ENCODE measurements at regions not wholly inside any gene's neighbourhood (a gene's known extent, or its start where the extent isn't known, plus 50 kb on each side); places are given as distances from the start of the nearest gene placed in this dataset.

DNA sequence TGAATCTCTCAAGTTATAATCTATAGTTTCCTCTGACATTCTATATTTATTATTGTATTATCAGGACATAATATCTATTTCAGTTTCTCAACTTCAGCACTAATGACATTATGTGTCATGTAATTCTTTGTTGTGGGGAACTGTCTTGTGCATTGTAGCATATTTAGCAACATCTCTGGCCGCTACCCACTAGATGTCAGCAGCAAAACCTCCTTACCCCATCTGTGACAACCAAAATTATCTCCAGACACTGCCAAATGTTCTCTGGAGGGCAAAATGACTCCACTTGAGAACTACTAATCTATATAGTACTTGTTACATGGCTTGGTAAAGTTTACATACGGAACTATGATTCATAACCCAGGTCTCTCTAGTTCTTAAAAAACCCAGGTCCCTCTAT, 110.2 kb downstream of the RASSF9 start:
- Histone ChIP-seq H2AFZ (ENCODE audit: low read length) (no peak overlapping the region), H3K79me2 (ENCODE audit: insufficient read depth, low read length) (no peaks in the 10 kb centered on the region), H3K4me2 (ENCODE audit: low read depth, low read length, poor library complexity, severe bottlenecking) (no peak overlapping the region), H3K9ac (ENCODE audit: low read depth, low read length, poor library complexity, severe bottlenecking) (no peak overlapping the region), H4K20me1 (ENCODE audit: insufficient read depth, low read length, poor library complexity, severe bottlenecking) (no peaks in the 10 kb centered on the region), H3K4me1 (ENCODE audit: insufficient read depth, low read length, poor library complexity, severe bottlenecking) (peaks cover 14% of the 10 kb centered on the region), H3K9me2 (replicated peaks; ENCODE audit: low read depth, low read length) (no peaks in the 10 kb centered on the region), H3F3A (ENCODE audit: low read depth) (no peaks in the 10 kb centered on the region), H3K9me3 (ENCODE audit: insufficient read depth, low read depth, low read length) (no peaks in the 10 kb centered on the region), H3K27me3 (ENCODE audit: insufficient read depth, low read length, poor library complexity, severe bottlenecking) (no peaks in the 10 kb centered on the region), H3K4me3 (ENCODE audit: low read length, poor library complexity, severe bottlenecking) (no peak overlapping the region), H3K36me3 (ENCODE audit: insufficient read depth, low read length) (no peaks in the 10 kb centered on the region)
- no peak for TF ChIP-seq EZH2phosphoT487 (IDR thresholded peaks at IDR 0.05; ENCODE audit: borderline replicate concordance)
- TF ChIP-seq, protein P1, sequence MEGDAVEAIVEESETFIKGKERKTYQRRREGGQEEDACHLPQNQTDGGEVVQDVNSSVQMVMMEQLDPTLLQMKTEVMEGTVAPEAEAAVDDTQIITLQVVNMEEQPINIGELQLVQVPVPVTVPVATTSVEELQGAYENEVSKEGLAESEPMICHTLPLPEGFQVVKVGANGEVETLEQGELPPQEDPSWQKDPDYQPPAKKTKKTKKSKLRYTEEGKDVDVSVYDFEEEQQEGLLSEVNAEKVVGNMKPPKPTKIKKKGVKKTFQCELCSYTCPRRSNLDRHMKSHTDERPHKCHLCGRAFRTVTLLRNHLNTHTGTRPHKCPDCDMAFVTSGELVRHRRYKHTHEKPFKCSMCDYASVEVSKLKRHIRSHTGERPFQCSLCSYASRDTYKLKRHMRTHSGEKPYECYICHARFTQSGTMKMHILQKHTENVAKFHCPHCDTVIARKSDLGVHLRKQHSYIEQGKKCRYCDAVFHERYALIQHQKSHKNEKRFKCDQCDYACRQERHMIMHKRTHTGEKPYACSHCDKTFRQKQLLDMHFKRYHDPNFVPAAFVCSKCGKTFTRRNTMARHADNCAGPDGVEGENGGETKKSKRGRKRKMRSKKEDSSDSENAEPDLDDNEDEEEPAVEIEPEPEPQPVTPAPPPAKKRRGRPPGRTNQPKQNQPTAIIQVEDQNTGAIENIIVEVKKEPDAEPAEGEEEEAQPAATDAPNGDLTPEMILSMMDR (conservative IDR thresholded peaks at IDR 0.05; ENCODE audit: low read length), result peak; percentile 49

DNA sequence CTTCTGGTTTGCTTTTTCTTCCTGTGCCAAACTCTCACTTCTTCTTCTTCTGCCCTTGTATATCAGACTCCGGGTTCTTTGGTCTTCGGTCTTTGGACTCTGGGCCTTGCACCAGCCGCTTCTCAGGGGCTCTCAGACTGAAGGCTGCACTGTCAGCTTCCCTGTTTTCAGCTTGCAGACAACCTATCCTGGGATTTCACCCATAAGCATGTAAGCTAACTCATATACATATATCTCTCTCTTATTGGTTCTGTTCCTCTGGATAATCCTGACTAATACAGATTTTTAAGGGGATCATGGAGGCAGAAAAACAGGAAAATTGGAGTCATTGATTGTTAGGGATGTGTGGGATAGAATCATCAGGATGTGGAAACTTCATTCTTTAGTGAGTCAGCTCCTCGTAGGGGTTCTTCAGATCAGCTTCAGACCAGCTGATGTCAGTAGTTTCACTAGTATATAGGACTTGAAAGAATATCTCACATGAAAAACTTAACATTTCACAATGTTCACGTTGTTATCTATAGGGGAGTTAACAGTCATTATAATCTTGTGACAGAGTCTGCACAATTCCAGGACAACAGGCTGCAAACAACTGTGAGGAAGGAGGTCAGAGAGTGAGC, 102.9 kb downstream of the RASSF9 start:
- H3K36me3 ChIP-seq (ENCODE audit: insufficient read depth, low read length), result no peaks in the 10 kb centered on the region
- no peaks in the 10 kb centered on the region for H3K9me2 ChIP-seq (replicated peaks; ENCODE audit: low read depth, low read length)
- no peaks in the 10 kb centered on the region for H3K9me3 ChIP-seq (ENCODE audit: insufficient read depth, low read depth, low read length)
- no peaks in the 10 kb centered on the region for H3F3A ChIP-seq (ENCODE audit: low read depth)
- H3K4me2 ChIP-seq (ENCODE audit: low read depth, low read length, poor library complexity, severe bottlenecking), result no peak overlapping the region
- TF ChIP-seq, protein P1 (conservative IDR thresholded peaks at IDR 0.05; ENCODE audit: low read length), result no peak
- TF ChIP-seq EZH2phosphoT487 (IDR thresholded peaks at IDR 0.05; ENCODE audit: borderline replicate concordance), result no peak
- H3K4me1 ChIP-seq (ENCODE audit: insufficient read depth, low read length, poor library complexity, severe bottlenecking), result peaks cover 14% of the 10 kb centered on the region
- H4K20me1 ChIP-seq (ENCODE audit: insufficient read depth, low read length, poor library complexity, severe bottlenecking), result no peaks in the 10 kb centered on the region
- no peak overlapping the region for H3K9ac ChIP-seq (ENCODE audit: low read depth, low read length, poor library complexity, severe bottlenecking)
- no peak overlapping the region for H2AFZ ChIP-seq (ENCODE audit: low read length)
- H3K79me2 ChIP-seq (ENCODE audit: insufficient read depth, low read length), result no peaks in the 10 kb centered on the region
- no peak overlapping the region for H3K4me3 ChIP-seq (ENCODE audit: low read length, poor library complexity, severe bottlenecking)
- H3K27me3 ChIP-seq (ENCODE audit: insufficient read depth, low read length, poor library complexity, severe bottlenecking), result no peaks in the 10 kb centered on the region

DNA sequence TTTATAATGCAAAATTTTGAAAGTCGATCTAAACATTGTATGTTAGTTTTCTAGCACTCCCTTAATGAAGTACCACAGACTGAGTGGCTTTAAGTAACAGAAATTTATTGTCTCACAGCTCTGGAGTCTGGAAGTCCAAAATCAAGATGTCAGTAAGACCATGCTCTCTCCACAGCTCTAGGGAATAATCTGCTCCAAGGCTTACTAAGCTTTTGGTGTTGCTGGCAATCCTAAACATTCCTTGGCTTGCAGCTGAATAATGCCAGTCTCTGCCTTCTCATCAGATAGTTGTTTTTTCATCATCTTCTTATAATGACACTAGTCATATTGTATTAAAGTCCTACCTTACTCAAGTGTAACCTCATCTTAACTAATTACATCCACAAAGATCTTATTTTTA, 102.2 kb downstream of the RASSF9 start:
- H3K79me2 ChIP-seq (ENCODE audit: insufficient read depth, low read length), result no peaks in the 10 kb centered on the region
- no peak overlapping the region for H3K4me3 ChIP-seq (ENCODE audit: low read length, poor library complexity, severe bottlenecking)
- peaks cover 14% of the 10 kb centered on the region for H3K4me1 ChIP-seq (ENCODE audit: insufficient read depth, low read length, poor library complexity, severe bottlenecking)
- no peaks in the 10 kb centered on the region for H3K36me3 ChIP-seq (ENCODE audit: insufficient read depth, low read length)
- no peaks in the 10 kb centered on the region for H4K20me1 ChIP-seq (ENCODE audit: insufficient read depth, low read length, poor library complexity, severe bottlenecking)
- H3K9ac ChIP-seq (ENCODE audit: low read depth, low read length, poor library complexity, severe bottlenecking), result no peak overlapping the region
- no peaks in the 10 kb centered on the region for H3K27me3 ChIP-seq (ENCODE audit: insufficient read depth, low read length, poor library complexity, severe bottlenecking)
- H3K9me3 ChIP-seq (ENCODE audit: insufficient read depth, low read depth, low read length), result no peaks in the 10 kb centered on the region
- no peaks in the 10 kb centered on the region for H3K9me2 ChIP-seq (replicated peaks; ENCODE audit: low read depth, low read length)
- H3F3A ChIP-seq (ENCODE audit: low read depth), result no peaks in the 10 kb centered on the region
- H2AFZ ChIP-seq (ENCODE audit: low read length), result no peak overlapping the region
- no peak overlapping the region for H3K4me2 ChIP-seq (ENCODE audit: low read depth, low read length, poor library complexity, severe bottlenecking)
- TF ChIP-seq EZH2phosphoT487 (IDR thresholded peaks at IDR 0.05; ENCODE audit: borderline replicate concordance), result no peak
- TF ChIP-seq, protein P1 (conservative IDR thresholded peaks at IDR 0.05; ENCODE audit: low read length), result no peak

All from Loucy (cell line).